ENCODE measurements at regions not wholly inside any gene's neighbourhood (a gene's known extent, or its start where the extent isn't known, plus 50 kb on each side); places are given as distances from the start of the nearest gene placed in this dataset.
"Not testable (repeated sequence)": the region's sequence is repeated elsewhere in the genome, so short reads cannot be mapped to it uniquely, and the experiment has no call there.

GRCh38 chr6:167707686-167708500 is 118.8 kb upstream of the AFDN start:
- Histone ChIP-seq H3K79me2 (ENCODE audit: low read depth) (no peaks in the 10 kb centered on the region), H3K27me3 (ENCODE audit: insufficient read depth, low read depth) (peaks cover 70% of the 10 kb centered on the region), H4K20me1 (ENCODE audit: insufficient read depth) (no peaks in the 10 kb centered on the region), H3K9me3 (ENCODE audit: insufficient read depth, low read depth) (no peaks in the 10 kb centered on the region), H3K4me3 (no peak overlapping the region), H3K36me3 (ENCODE audit: low read depth) (no peaks in the 10 kb centered on the region), H2AFZ (no peak overlapping the region), H3K4me1 (replicated peaks; ENCODE audit: insufficient read depth) (no peaks in the 10 kb centered on the region), H3K9me2 (ENCODE audit: insufficient read depth) (no peaks in the 10 kb centered on the region), H3K27ac (no peak overlapping the region), H3K4me2 (no peak overlapping the region), H3F3A (ENCODE audit: insufficient read depth, low read depth) (no peaks in the 10 kb centered on the region)
- no peak for DNase-seq
- TF ChIP-seq EZH2 (IDR thresholded peaks at IDR 0.05; ENCODE audit: low read depth) (no peak), CTCF (conservative IDR thresholded peaks at IDR 0.05) (no peak)
- no TSS peak for BruUV-seq (replicated peaks)
- intact Hi-C loops (cut with micrococcal nuclease; ENCODE audit: unreplicated experiment) = no loop called here
- POLR2A ChIA-PET (ENCODE audit: unreplicated experiment) = no interaction called here
- CTCF ChIA-PET = no interaction called here

GRCh38 chr6:167708501-167709094 is 118.1 kb upstream of the AFDN start:
- no peaks in the 10 kb centered on the region for H3K9me3 ChIP-seq (ENCODE audit: insufficient read depth, low read depth)
- H3K4me2 ChIP-seq = no peak overlapping the region
- H3K4me1 ChIP-seq (replicated peaks; ENCODE audit: insufficient read depth) = no peaks in the 10 kb centered on the region
- no TSS peak for BruUV-seq (replicated peaks)
- H3F3A ChIP-seq (ENCODE audit: insufficient read depth, low read depth) = no peaks in the 10 kb centered on the region
- no peaks in the 10 kb centered on the region for H3K79me2 ChIP-seq (ENCODE audit: low read depth)
- POLR2A ChIA-PET (ENCODE audit: unreplicated experiment) = no interaction called here
- TF ChIP-seq EZH2 (IDR thresholded peaks at IDR 0.05; ENCODE audit: low read depth) = no peak
- no peak for TF ChIP-seq CTCF (conservative IDR thresholded peaks at IDR 0.05)
- no peaks in the 10 kb centered on the region for H3K36me3 ChIP-seq (ENCODE audit: low read depth)
- no peak overlapping the region for H3K4me3 ChIP-seq
- intact Hi-C loops (cut with micrococcal nuclease; ENCODE audit: unreplicated experiment) = no loop called here
- DNase-seq = no peak
- no peaks in the 10 kb centered on the region for H4K20me1 ChIP-seq (ENCODE audit: insufficient read depth)
- H3K27ac ChIP-seq = no peak overlapping the region
- CTCF ChIA-PET = no interaction called here
- H3K27me3 ChIP-seq (ENCODE audit: insufficient read depth, low read depth) = peaks cover 77% of the 10 kb centered on the region
- no peak overlapping the region for H2AFZ ChIP-seq
- H3K9me2 ChIP-seq (ENCODE audit: insufficient read depth) = no peaks in the 10 kb centered on the region

GRCh38 chr6:167709196-167709595 is 117.5 kb upstream of the AFDN start:
- H3K27me3 ChIP-seq (ENCODE audit: insufficient read depth, low read depth) = peaks cover 83% of the 10 kb centered on the region
- intact Hi-C loops (cut with micrococcal nuclease; ENCODE audit: unreplicated experiment) = no loop called here
- no peak overlapping the region for H3K27ac ChIP-seq
- CTCF ChIA-PET = no interaction called here
- no peaks in the 10 kb centered on the region for H3K4me1 ChIP-seq (replicated peaks; ENCODE audit: insufficient read depth)
- H3K9me2 ChIP-seq (ENCODE audit: insufficient read depth) = no peaks in the 10 kb centered on the region
- H2AFZ ChIP-seq = no peak overlapping the region
- no peak overlapping the region for H3K4me2 ChIP-seq
- DNase-seq = no peak
- no peaks in the 10 kb centered on the region for H3K36me3 ChIP-seq (ENCODE audit: low read depth)
- no peak overlapping the region for H3K4me3 ChIP-seq
- no peaks in the 10 kb centered on the region for H3F3A ChIP-seq (ENCODE audit: insufficient read depth, low read depth)
- no TSS peak for BruUV-seq (replicated peaks)
- H3K9me3 ChIP-seq (ENCODE audit: insufficient read depth, low read depth) = no peaks in the 10 kb centered on the region
- no peak for TF ChIP-seq CTCF (conservative IDR thresholded peaks at IDR 0.05)
- no peak for TF ChIP-seq EZH2 (IDR thresholded peaks at IDR 0.05; ENCODE audit: low read depth)
- POLR2A ChIA-PET (ENCODE audit: unreplicated experiment) = no interaction called here
- H3K79me2 ChIP-seq (ENCODE audit: low read depth) = no peaks in the 10 kb centered on the region
- no peaks in the 10 kb centered on the region for H4K20me1 ChIP-seq (ENCODE audit: insufficient read depth)

DNA sequence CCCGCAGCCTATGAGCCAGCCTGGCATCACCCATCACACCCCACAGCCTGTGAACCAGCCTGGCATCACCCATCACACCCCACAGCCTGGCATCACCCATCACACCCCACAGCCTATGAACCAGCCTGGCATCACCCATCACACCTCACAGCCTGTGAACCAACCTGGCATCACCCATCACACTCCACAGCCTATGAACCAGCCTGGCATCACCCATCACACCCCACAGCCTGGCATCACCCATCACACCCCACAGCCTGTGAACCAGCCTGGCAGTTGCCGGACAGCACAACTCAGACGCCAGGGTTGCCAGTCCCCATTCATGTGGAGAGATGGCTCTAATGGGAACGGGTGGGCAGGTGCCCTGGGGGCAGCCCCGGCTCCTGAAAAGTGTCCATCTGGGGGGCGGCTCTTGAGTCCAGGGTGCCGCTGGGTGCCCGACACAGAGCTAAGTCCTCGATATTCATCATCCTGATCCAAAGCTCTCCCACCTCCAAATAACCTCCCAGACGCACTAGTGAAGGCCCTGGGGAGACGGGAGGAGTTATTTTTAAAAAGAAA is 116.9 kb upstream of the AFDN start:
- H4K20me1 ChIP-seq (ENCODE audit: insufficient read depth); H3F3A ChIP-seq (ENCODE audit: insufficient read depth, low read depth); H3K4me2 ChIP-seq; BruUV-seq (replicated peaks); H3K27ac ChIP-seq; POLR2A ChIA-PET (ENCODE audit: unreplicated experiment); H3K4me3 ChIP-seq; H3K36me3 ChIP-seq (ENCODE audit: low read depth); H2AFZ ChIP-seq; CTCF ChIA-PET; H3K9me2 ChIP-seq (ENCODE audit: insufficient read depth); DNase-seq; H3K4me1 ChIP-seq (replicated peaks; ENCODE audit: insufficient read depth); H3K9me3 ChIP-seq (ENCODE audit: insufficient read depth, low read depth); intact Hi-C loops (cut with micrococcal nuclease; ENCODE audit: unreplicated experiment); H3K79me2 ChIP-seq (ENCODE audit: low read depth): not testable (repeated sequence)
- peaks cover 89% of the 10 kb centered on the region for H3K27me3 ChIP-seq (ENCODE audit: insufficient read depth, low read depth)
